ENCODE measurements at regions not wholly inside any gene's neighbourhood (a gene's known extent, or its start where the extent isn't known, plus 50 kb on each side); places are given as distances from the start of the nearest gene placed in this dataset.

DNA sequence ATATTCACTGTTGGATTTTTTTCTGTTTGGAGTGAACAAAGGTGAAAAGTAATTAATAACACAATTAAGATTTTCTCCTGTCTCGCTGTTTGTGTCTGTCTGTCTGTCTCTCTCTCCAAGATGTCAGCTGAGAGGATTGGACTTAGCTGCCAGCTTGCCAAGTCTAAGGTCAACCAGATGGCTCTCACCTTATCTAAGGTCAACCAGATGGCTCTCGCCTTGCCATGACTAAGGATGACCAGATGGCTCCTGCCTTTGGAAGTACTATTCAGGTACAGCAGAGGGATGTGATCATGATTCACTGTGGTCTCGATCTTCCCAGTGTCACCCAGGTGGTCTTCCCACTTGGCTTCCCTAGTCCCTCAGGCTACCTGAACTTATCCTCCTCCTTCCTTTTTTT lies 1436.4 kb downstream of the UQCRFS1 start:
- DNase-seq, result no peak

- no peak for DNase-seq
These were observed 1436.9 kb downstream of the UQCRFS1 start for GRCh38 chr19:27776020-27776419.

DNA sequence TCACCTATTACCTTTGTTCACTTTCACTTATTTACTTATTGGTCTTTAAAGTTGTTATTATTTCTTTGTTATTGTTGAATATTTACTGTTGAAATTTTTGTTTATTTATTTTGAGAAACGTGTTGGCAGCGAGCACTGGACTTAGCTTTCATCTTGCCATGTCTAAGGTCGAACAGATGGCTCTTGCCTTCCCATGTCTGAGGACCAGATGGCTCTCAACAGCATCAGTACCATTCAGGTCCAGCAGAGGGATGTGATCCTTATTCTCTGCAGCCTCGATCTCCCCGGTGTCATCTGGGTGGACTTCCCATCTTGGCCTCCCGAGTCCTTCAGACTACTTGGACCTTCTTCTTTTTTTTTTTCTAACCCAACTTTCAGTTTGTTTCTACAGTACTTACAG lies 1437.6 kb downstream of the UQCRFS1 start:
- no peak for DNase-seq

GRCh38 chr19:27774827-27775226 lies 1438.1 kb downstream of the UQCRFS1 start:
- DNase-seq, result no peak

- no peak for DNase-seq
These were observed 1438.6 kb downstream of the UQCRFS1 start for GRCh38 chr19:27774337-27774736.

DNA sequence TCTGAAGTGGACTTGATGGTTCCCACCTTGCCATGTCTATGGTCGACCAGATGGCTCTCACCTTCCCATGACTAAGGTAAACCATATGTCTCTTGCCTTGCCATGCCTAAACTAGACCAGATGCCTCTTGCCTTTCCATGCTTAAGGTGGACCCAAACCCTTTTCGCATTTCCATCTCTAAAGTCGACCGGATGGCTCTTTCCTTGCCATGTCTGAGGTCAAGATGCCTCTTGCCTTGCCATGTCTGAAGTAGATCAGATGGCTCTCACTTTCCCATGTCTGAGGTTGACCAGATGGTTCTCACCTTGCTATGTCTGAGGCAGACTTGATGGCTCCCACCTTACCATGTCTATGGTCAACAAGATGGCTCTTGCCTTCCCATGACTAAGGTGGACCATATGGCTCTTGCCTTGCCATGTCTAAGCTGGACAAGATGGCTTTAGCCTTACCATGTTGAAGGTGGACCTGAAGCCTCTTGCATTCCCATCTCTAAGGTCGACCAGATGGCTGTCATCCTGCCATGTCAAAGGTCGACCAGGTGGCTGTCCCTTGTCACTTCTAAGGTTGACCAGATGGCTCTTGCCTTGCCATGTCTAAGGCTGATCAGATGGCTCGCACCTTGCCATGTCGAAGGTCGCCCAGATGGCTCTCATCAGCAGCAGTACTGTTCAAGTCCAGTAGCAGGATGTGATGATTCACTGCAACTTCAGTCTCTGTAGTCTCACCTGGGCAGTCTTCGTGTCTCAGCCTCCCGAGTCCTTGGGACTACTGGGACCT lies 1439.4 kb downstream of the UQCRFS1 start:
- no peak for DNase-seq

- no peak for DNase-seq
These were observed 1440.9 kb downstream of the UQCRFS1 start for GRCh38 chr19:27772059-27772458.

DNA sequence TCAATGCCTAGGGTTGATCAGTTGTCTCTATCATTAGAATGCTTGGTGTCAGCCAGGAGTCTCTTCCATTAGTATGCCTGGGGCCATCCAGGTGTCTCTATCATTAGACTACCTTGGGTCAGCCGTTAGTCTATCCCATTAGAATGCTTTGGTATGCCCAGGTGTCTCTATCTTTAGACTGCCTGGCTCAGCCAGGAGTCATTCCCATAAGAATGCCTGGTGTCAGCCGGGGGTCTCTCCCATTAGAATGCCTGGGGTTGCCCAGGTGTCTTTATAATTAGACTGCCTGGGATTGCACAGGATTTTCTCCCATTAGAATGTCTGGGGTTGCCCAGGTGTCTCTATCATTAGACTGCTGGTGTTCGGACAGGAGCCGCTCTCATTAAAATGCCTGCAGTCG lies 1442.9 kb downstream of the UQCRFS1 start:
- no peak for DNase-seq

DNA sequence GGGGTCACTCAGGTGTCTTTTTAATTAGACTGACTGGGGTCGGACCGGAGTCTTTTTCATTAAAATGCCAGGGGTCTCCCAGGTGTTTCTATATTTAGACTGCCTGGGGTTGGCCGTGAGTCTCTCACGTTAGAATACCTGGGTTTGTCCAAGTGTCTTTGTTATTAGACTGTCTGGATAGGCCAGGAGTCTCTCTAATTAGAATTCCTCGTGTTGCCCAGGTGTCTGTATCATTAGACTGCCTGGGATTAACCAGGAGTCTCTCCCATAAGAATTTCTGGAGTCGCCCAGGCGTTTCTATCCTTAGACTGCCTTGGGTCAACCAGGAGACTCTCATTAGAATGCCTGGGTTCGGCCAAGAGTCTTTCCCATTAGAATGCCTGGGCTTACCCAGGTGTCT lies 1445.7 kb downstream of the UQCRFS1 start:
- DNase-seq, result no peak

DNA sequence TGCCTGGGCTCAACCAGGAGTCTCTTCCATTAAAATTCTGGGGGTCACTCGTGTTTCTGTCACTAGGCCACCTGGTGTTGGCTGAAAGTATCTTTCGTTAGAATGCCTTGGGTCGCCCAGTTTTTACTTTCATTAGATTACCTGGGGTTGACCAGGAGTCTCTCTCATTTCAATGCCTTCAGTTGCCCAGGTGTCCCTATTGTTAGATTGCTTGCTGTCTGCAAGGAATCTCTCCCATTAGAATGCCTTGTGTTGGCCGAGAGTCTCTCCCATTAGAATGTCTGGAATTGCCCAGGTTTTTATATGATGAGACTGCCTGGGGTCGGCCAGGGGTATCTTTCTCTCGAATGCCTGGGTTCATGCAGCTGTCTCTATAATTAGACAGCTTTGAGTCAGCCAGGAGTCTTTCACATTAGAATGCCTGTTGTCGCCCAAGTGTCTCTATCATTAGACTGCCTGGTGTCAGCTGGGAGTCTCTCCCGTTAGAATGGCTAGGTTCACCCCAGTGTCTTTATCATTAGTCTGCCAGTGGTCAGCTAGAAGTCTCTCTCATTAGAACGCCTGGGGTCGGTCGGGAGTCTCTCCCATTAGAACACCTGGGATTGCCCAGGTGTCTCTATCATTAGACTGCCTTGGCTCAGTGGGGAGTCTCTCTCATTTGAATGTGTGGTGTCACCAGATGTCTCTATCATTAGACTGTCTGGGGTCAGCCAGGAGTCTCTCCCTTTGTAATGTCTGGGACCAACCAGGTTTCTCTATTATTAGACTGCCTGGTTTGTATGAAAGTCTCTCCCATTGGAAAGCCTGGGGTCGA lies 1446.8 kb downstream of the UQCRFS1 start:
- no peak for DNase-seq

GRCh38 chr19:27765397-27765796 lies 1447.6 kb downstream of the UQCRFS1 start:
- DNase-seq, result no peak

- no peak for DNase-seq
These were observed 1448.7 kb downstream of the UQCRFS1 start for GRCh38 chr19:27764186-27764804.

- no peak for DNase-seq
These were observed 1450.0 kb downstream of the UQCRFS1 start for GRCh38 chr19:27762933-27763332.

GRCh38 chr19:27759896-27760295 lies 1453.1 kb downstream of the UQCRFS1 start:
- DNase-seq, result no peak

GRCh38 chr19:27758626-27759505 lies 1454.1 kb downstream of the UQCRFS1 start:
- no peak for DNase-seq

- DNase-seq, result no peak
These were observed 1458.3 kb downstream of the UQCRFS1 start for GRCh38 chr19:27754700-27755099.

DNA sequence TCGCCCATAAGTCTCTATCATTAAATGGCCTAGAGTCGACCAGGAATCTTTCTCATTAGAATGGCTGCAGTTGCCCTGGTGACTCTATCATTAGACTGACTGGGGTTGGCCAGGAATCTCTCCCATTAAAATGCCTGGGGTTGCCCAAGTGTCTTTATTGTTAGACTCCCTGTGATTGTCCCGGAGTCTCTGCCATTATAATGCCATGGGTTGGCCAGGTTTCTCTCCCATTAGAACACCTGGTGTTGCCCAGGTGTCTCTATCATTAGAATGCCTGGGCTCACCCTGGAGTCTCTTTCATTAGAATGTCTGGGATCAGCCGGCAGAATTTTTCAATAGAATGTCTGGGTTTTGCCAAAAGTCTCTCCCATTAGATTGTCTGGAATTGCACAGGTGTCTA lies 1459.3 kb downstream of the UQCRFS1 start:
- no peak for DNase-seq

GRCh38 chr19:27752530-27753184 lies 1460.3 kb downstream of the UQCRFS1 start:
- no peak for DNase-seq

DNA sequence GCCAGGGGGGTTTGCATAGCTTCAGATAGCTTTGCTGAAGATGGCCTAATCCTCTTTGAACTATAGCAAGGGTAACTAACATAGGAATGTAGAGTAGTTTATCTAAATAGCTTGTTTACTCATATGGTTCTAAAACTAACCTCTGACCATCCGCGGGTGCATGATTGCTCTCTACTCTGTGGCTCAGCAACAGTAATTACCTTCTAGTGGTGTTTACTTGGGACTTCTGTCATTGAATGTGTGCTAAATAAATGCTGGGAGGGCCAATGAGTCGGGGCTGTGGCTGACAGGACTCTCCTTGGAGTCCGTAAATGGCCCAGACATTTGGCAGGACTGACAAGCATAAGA lies 1461.9 kb downstream of the UQCRFS1 start:
- no peak for DNase-seq

GRCh38 chr19:27750391-27751043 lies 1462.4 kb downstream of the UQCRFS1 start:
- DNase-seq, result no peak

- no peak for DNase-seq
These were observed 1464.3 kb downstream of the UQCRFS1 start for GRCh38 chr19:27748551-27749152.
